ENCODE measurements at regions not wholly inside any gene's neighbourhood (a gene's known extent, or its start where the extent isn't known, plus 50 kb on each side); places are given as distances from the start of the nearest gene placed in this dataset.

GRCh38 chr2:238698072-238698352, 149.9 kb upstream of the TWIST2 start:
- TF ChIP-seq CTCF (conservative IDR thresholded peaks at IDR 0.05), result no peak
- H3K27ac ChIP-seq, result no peak overlapping the region

GRCh38 chr2:238698451-238699306, 149.2 kb upstream of the TWIST2 start:
- no peak for TF ChIP-seq CTCF (conservative IDR thresholded peaks at IDR 0.05)
- H3K27ac ChIP-seq, result no peak overlapping the region

GRCh38 chr2:238699307-238700116, 148.4 kb upstream of the TWIST2 start:
- TF ChIP-seq CTCF (conservative IDR thresholded peaks at IDR 0.05), result no peak
- no peak overlapping the region for H3K27ac ChIP-seq

GRCh38 chr2:238700117-238700457, 147.8 kb upstream of the TWIST2 start:
- no peak overlapping the region for H3K27ac ChIP-seq
- TF ChIP-seq CTCF (conservative IDR thresholded peaks at IDR 0.05), result no peak

GRCh38 chr2:238700506-238701340, 147.2 kb upstream of the TWIST2 start:
- TF ChIP-seq CTCF (conservative IDR thresholded peaks at IDR 0.05), result no peak
- no peak overlapping the region for H3K27ac ChIP-seq

GRCh38 chr2:238701341-238702206, 146.3 kb upstream of the TWIST2 start:
- no peak for TF ChIP-seq CTCF (conservative IDR thresholded peaks at IDR 0.05)

More at GRCh38 chr2:238701341-238702206, 146.3 kb upstream of the TWIST2 start:
- no peak overlapping the region for H3K27ac ChIP-seq
